GM21390 (cell line): ENCODE measurements at regions not wholly inside any gene's neighbourhood (a gene's known extent, or its start where the extent isn't known, plus 50 kb on each side); places are given as distances from the start of the nearest gene placed in this dataset.
"Not testable (repeated sequence)": the region's sequence is repeated elsewhere in the genome, so short reads cannot be mapped to it uniquely, and the experiment has no call there.

ENCODE experiments used
- ATAC-seq: cut with Tn5 transposase; IDR thresholded peaks from one replicate; pipeline ENCODE4 v1.9.1; 2021; ENCODE audit not compliant: unreplicated experiment

DNA sequence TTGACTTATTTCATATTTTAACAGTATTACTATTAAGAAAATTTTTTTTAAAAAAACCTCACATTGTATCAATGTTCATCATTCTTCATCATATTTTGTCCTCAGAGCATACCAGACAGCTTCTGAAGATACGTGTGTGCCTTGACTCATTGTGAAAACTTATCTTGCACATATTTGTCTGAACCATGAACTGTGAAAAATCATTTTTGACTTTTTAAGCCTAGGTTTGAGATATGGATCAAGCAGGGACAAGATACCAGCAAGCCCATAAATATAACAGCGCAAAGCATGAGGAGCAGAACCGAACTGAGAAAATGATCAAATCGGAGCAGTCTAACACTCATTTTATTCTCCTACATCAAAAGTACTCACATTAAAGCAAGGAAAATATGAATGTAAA, 506.0 kb downstream of the BRINP3 start:
- ATAC-seq, result no peak

- no peak for ATAC-seq
Observed at GRCh38 chr1:189977184-189977583, 500.5 kb downstream of the BRINP3 start.

DNA sequence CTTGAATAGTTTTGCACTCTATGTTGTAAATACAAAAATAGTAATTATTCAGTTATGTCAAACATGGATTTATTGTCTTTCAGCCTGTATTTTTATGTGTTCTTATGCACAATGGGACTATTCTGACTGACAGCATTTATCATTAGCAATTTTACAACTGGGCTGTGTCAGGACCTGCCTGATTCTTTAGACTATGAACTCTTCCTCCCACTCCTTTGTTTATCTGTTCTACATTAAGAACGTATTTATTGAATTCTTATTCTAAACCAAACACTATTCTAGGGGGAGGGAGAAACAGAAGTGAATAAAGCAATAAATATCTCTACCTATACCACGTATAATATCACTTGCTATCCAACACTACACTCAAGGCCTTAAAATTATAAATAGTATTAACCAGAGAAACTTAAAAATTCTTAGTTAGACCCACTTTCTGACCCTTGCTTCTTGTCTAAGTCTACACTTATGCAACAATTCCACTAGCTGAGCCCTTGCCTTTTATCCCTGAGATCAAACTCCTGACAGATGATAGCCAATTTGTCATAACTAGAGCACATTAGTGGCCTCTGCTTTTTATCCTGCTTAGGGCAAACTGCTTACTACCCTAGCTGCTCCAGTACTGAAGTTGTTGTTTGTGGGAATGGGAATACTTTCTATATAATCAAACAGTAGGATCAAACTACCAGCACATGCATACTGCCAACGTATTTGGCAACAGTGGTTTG, 494.3 kb downstream of the BRINP3 start:
- no peak for ATAC-seq

DNA sequence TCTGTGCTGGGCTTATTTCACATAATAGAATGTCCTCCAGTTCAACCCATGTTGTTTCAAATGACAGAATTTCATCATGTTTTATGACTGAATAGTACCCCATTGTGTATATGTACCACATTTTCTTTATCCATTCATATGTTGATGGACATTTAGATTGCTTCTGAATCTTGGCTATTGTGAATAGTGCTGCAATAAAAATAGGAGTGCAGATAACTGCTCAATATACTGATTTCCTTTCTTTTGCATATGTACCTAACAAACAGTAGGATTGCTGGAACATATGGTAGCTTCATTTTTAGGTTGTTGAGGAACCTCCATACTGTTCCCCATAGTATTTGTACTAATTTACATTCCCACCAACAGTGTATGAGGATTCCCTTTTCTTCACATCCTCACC, 491.1 kb downstream of the BRINP3 start:
- no peak for ATAC-seq

- ATAC-seq, result no peak
Observed at GRCh38 chr1:189987509-189987908, 490.2 kb downstream of the BRINP3 start.

- no peak for ATAC-seq
Observed at GRCh38 chr1:189992856-189993255, 484.8 kb downstream of the BRINP3 start.

- ATAC-seq, result no peak
Observed at GRCh38 chr1:190000365-190000872, 477.2 kb downstream of the BRINP3 start.

DNA sequence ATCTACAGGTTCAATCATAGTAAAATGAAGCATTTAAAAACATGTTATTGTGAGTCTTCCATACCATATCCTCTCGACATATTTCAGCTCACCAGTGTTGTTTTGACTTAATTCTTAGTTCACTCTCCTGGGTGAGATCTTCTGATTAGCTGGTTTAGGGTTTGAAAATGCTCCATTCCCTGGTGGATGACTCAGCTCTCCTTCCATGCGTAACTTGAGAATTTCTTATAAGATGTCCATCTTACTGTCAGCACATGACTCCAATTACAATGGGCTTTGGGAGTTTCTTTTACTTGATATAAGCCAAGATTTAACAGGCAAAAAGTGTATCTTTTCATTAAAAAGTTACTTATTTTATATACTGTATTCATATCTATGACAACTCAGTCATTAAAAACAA, 476.5 kb downstream of the BRINP3 start:
- no peak for ATAC-seq

DNA sequence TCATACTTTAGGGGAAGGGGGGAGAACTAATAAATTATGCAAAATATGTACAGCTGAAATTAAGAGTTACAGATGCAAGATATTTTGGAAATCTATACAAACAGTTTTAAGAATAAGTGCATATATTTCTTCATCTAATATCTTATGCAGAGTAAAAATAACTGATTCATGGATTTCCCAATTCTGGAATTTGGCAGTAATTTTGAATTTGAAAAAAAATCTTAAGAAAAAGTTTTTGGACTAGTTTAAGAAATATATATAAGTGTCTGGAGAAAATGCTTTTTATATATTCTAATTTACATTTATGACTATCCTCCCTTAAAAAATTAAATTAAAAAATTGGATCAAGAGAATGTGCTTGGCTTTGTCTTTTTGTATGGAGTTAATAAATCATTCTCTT, 474.3 kb downstream of the BRINP3 start:
- no peak for ATAC-seq

- no peak for ATAC-seq
Observed at GRCh38 chr1:190011585-190011984, 466.1 kb downstream of the BRINP3 start.

- ATAC-seq, result not testable (repeated sequence)
Observed at GRCh38 chr1:190019151-190019550, 458.5 kb downstream of the BRINP3 start.

DNA sequence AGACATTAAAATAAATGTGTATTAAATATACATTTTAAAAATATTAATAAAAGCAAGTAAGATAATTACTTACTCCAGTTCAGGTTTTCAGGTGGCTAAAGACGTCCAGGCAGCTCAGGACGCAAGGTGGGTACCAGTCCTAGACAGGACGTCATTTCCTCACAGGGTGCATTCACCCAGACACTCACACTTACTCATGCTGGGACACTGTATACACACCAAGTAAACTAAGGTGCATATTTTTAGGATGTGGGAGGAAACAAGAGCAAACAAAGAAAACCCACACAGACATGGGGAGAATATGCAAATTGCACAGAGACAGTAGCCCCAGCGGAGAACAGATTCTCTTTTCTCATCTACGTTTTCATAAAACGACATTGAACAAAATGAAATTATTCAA, 457.9 kb downstream of the BRINP3 start:
- ATAC-seq, result no peak

DNA sequence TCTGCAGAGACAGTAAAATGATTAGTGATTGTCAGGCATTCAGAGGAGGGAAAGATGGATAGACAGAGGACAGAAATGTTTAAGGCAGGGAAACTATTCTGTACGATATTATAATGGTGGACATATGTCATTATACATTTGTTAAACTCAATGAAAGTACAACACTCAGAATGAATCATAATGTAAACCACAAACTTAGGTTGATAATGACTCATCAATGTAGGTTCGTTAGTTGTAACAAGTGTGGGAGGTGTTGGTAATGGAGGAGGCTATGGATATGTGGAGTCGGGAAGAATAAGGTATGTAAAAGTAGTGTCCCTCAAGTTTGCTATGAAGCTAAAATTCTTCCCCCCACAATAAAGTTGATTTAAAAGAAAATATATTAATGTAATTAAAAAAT, 455.0 kb downstream of the BRINP3 start:
- no peak for ATAC-seq

DNA sequence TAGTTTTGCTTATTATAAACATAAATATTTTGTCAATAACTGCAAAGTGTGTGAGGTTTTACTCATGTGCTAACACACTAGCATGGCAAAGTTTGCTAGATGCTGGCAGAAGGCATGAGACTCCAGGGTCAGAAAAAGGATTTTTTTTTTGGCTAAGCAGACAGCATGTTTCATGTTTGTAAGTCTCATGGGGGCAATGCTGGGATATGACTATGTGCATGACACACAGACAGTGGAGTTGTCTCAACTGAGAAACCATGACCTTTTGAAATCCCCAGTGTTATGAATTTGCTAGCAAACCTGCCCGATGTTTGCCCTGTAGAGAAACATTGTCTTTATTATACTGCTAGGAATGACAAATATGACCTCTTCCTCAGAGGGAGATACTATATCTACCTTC, 448.2 kb downstream of the BRINP3 start:
- no peak for ATAC-seq

- no peak for ATAC-seq
Observed at GRCh38 chr1:190043655-190044054, 434.0 kb downstream of the BRINP3 start.

DNA sequence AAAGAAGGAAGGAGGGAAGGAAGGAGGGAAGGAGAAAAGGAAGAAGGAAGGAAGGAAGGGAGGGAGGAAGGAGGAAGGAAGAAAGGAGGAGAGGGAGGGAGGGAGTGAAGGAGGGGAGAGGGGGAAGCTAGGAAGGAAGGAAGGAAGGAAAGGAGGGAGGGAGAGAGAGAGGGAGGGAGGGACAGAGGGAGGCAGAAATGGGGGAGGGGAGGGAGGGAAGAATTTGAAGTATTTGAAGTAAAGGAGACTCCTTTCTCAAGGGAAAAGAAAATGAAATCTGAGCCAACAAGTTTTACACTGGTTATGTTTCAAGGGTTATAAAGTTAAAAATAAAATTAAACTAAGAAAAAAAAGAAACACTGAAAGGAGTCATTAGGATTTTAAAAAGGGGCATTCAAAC, 431.4 kb downstream of the BRINP3 start:
- no peak for ATAC-seq
